ENCODE measurements at regions not wholly inside any gene's neighbourhood (a gene's known extent, or its start where the extent isn't known, plus 50 kb on each side); places are given as distances from the start of the nearest gene placed in this dataset.

DNA sequence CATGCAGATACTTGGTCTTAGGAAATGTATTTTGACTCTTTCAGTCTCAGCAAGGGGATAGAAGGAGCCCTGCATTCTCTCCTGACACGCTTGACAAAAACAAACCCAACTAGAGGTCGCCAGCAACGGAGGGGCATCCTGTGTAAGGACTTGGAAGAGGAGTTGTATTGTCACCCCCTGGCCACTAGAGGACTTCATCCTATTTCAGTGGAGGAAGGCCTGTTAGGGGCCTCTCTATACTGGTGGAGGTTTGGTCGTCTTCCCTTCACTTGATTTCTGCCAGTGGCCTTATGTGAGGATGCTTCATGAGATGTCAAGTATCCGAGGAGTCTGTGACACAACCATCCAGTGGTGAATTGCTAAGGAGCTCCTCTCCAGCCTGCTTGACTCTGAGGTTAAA, 122.8 kb upstream of the STC2 start:
- TF ChIP-seq, protein P1, sequence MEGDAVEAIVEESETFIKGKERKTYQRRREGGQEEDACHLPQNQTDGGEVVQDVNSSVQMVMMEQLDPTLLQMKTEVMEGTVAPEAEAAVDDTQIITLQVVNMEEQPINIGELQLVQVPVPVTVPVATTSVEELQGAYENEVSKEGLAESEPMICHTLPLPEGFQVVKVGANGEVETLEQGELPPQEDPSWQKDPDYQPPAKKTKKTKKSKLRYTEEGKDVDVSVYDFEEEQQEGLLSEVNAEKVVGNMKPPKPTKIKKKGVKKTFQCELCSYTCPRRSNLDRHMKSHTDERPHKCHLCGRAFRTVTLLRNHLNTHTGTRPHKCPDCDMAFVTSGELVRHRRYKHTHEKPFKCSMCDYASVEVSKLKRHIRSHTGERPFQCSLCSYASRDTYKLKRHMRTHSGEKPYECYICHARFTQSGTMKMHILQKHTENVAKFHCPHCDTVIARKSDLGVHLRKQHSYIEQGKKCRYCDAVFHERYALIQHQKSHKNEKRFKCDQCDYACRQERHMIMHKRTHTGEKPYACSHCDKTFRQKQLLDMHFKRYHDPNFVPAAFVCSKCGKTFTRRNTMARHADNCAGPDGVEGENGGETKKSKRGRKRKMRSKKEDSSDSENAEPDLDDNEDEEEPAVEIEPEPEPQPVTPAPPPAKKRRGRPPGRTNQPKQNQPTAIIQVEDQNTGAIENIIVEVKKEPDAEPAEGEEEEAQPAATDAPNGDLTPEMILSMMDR (IDR thresholded peaks at IDR 0.05; ENCODE audit: borderline replicate concordance, insufficient read depth, low read depth, low read length), result peak; percentile 80
- H3K4me3 ChIP-seq (ENCODE audit: low read depth, low read length), result no peak overlapping the region

DNA sequence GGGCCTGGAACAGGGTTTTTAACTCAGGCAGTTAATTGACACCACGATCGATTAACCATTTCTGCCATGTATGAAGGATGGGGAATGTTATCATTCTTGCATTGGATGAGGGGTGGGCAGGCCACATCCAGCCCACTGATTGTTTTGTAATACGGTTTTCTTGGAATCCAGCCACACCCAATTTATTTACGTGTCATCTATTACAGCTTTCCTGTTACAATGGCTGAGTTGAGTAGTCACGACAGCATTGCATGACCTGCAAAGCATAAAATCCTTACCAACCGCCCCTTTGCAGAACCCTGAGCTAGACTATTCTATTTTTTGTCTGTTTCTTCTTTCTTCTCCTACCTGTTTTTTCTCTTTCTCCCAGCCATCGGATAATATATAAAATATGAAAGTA, 122.0 kb upstream of the STC2 start:
- no peak overlapping the region for H3K4me3 ChIP-seq (ENCODE audit: low read depth, low read length)
- TF ChIP-seq, protein P1 (IDR thresholded peaks at IDR 0.05; ENCODE audit: borderline replicate concordance, insufficient read depth, low read depth, low read length), result no peak

DNA sequence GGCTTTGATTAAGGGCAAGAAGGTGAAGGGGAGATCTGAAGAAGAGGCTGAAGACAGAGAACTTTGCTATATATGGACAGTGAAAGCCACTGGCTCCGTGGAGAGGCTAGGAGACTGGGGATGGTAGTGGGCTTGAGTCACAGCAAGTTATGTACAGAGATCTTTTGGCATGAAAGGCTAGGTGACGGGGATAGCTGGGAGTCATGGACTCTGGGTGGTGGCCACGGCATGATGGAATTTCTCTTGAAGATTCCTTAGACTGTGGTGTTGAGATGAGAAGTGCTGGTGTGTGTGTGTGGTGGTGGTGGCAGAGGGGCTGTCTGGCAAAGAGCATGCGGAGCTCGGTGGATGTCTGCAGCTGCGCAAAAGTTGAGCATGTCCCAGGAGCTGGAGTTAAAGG, 120.6 kb upstream of the STC2 start:
- H3K4me3 ChIP-seq (ENCODE audit: low read depth, low read length), result no peak overlapping the region
- TF ChIP-seq, protein P1 (IDR thresholded peaks at IDR 0.05; ENCODE audit: borderline replicate concordance, insufficient read depth, low read depth, low read length), result no peak

DNA sequence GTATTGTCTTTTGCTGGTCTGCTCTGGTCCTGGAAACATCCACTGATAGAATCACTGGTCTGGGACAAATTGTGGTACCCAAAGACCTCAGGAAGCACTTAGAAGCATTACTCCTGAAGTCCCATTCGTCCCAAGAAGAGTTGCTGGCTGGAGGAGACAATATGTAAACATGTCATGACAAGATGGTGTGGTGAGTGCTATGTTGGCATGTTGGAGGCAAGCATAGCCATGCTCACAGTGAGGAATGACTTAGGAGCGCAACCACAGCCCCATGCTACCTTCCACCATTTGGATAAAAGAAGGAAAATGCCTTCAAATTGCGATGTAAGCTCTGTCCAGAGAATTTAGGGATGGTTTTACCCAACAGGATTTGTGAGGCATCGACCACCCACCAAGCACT, 115.8 kb upstream of the STC2 start:
- H3K4me3 ChIP-seq (ENCODE audit: low read depth, low read length), result no peak overlapping the region
- TF ChIP-seq, protein P1 (IDR thresholded peaks at IDR 0.05; ENCODE audit: borderline replicate concordance, insufficient read depth, low read depth, low read length), result no peak

DNA sequence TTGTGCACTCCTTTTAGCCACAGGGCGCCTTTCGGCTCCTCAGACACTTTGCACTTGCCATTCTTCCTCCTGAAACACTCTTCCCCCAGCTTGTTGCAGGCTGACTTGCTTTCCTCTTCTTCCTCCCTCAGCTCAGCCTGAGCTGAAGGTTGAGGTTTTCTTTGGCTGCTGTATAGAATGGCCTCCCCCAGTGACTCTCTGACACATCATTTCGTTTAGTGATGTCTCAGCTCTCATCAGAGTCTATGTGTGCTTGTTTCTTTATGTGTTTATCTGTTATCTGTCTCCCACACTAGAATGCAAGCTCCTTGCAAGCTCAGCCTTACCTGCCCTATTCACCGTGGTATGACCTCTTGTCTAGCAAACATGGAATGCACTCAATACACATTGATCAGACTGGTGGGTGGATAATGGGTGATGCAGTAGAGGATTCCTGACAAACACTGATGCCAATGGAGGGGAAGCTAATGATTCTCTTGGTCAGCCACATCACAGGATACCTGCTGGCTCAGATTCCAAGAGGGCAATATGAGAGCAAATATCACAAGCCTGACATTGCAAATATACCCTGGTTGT, 112.9 kb upstream of the STC2 start:
- no peak overlapping the region for H3K4me3 ChIP-seq (ENCODE audit: low read depth, low read length)
- TF ChIP-seq, protein P1 (IDR thresholded peaks at IDR 0.05; ENCODE audit: borderline replicate concordance, insufficient read depth, low read depth, low read length), result no peak

DNA sequence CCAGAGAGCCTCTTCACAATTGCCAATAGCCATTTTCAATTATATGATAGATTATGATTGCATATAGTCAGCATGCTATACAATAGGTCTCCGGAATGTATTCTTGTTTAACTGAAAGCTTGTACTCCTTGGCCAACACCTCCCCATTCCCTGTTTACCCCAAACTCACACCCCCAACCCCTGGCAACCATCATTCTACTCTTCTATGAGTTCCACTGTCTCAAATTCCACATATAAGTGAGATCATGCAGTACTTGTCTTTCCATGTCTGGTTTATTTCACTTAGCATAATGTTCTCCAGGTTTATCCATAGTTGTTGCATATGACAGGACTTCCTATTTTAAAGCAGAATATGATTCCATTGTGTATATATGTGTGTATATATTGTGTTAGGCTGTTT, 110.7 kb upstream of the STC2 start:
- H3K4me3 ChIP-seq (ENCODE audit: low read depth, low read length), result no peak overlapping the region
- TF ChIP-seq, protein P1 (IDR thresholded peaks at IDR 0.05; ENCODE audit: borderline replicate concordance, insufficient read depth, low read depth, low read length), result no peak

DNA sequence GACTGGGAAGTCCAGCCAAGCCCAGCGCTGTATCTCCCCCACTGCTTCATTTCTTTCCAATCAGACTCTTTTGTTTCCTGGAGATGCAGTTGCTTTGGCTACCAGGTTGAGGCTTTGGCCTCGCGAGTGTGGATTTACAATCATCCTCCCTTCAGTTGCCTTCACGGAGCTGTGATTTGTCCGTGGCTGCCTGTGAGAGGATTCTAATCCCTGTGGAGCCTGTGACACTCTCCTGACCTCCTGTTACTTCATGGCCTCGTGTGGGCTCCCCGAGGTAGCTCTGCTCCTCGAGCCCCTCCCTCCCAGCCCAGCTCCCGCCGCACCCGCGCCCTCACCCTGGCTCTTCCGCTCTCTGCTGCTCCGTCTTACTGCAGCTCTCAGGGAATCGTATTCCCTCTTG, 107.2 kb upstream of the STC2 start:
- no peak overlapping the region for H3K4me3 ChIP-seq (ENCODE audit: low read depth, low read length)
- TF ChIP-seq, protein P1 (IDR thresholded peaks at IDR 0.05; ENCODE audit: borderline replicate concordance, insufficient read depth, low read depth, low read length), result no peak

Data from GM12875 (cell line).